ENCODE measurements at regions not wholly inside any gene's neighbourhood (a gene's known extent, or its start where the extent isn't known, plus 50 kb on each side); places are given as distances from the start of the nearest gene placed in this dataset.

GRCh38 chr7:32264702-32265284 lies 194.6 kb upstream of the PDE1C start (continued):
- TF ChIP-seq YY1 (IDR thresholded peaks at IDR 0.05; ENCODE audit: extremely low read depth, insufficient replicate concordance, low read depth, low read length) (no peak), EZH2phosphoT487 (IDR thresholded peaks at IDR 0.05; ENCODE audit: borderline replicate concordance) (no peak), SP1 (IDR thresholded peaks at IDR 0.05; ENCODE audit: low read depth) (no peak), ZBTB33 (IDR thresholded peaks at IDR 0.05; ENCODE audit: extremely low read depth, insufficient replicate concordance, low read length) (no peak), SIN3A (IDR thresholded peaks at IDR 0.05; ENCODE audit: low read depth) (no peak), MAX (IDR thresholded peaks at IDR 0.05) (no peak), POLR2AphosphoS5 (IDR thresholded peaks at IDR 0.05; ENCODE audit: low read depth, low read length) (no peak), FOSL1 (IDR thresholded peaks at IDR 0.05; ENCODE audit: low read depth) (no peak), ATF3 (IDR thresholded peaks at IDR 0.05) (no peak), POLR2A (IDR thresholded peaks at IDR 0.05; ENCODE audit: borderline replicate concordance, extremely low read depth, insufficient read depth, insufficient read length) (no peak)

- ChIA-PET POLR2A (no interaction called here), RAD21 (ENCODE audit: low non-redundant PET in 1 of 2, low total read pairs in 2 of 2, uncharacterized antibody in 2 of 2, unreplicated experiment in 2 of 2) (no interaction called here), CTCF (no interaction called here)
- DNase-seq (ENCODE audit: low read depth, low spot score) (no peak), ATAC-seq (no peak)
- Histone ChIP-seq H2AFZ (ENCODE audit: low read depth, low read length, poor library complexity, severe bottlenecking) (no peak overlapping the region), H3K4me3 (replicated peaks in 1 of 2; ENCODE audit: low read depth in 1 of 2, low read length in 2 of 2) (no peak overlapping the region), H3K9ac (ENCODE audit: low read length) (no peak overlapping the region), H4K20me1 (ENCODE audit: insufficient read depth) (no peaks in the 10 kb centered on the region), H3K9me3 (ENCODE audit: control insufficient read depth in 1 of 2, insufficient read depth in 1 of 2, low read depth in 1 of 2, low read length in 2 of 2) (no peaks in the 10 kb centered on the region), H3K4me2 (ENCODE audit: low read length) (no peak overlapping the region), H3K27me3 (ENCODE audit: insufficient read depth, low read length) (peaks cover 19% of the 10 kb centered on the region), H3K9me2 (ENCODE audit: insufficient read depth) (no peaks in the 10 kb centered on the region), H3K4me1 (ENCODE audit: control insufficient read depth in 1 of 2, insufficient read depth in 2 of 2, low read length in 2 of 2) (no peaks in the 10 kb centered on the region), H3K79me2 (ENCODE audit: insufficient read depth, low read length) (no peaks in the 10 kb centered on the region), H3K36me3 (ENCODE audit: control insufficient read depth in 1 of 2, insufficient read depth in 2 of 2, low read length in 2 of 2) (no peaks in the 10 kb centered on the region), H3K27ac (ENCODE audit: low read depth, low read length) (no peak overlapping the region)
- TF ChIP-seq CTCF (IDR thresholded peaks at IDR 0.05 in 2 of 3, conservative IDR thresholded peaks at IDR 0.05 in 1 of 3; ENCODE audit: borderline replicate concordance in 1 of 3, insufficient read depth in 1 of 3, low read depth in 2 of 3, low read length in 2 of 3) (no peak), EGR1 (IDR thresholded peaks at IDR 0.05; ENCODE audit: low read depth) (no peak), CEBPB (IDR thresholded peaks at IDR 0.05; ENCODE audit: low read depth) (no peak), ZNF274 (IDR thresholded peaks at IDR 0.05; ENCODE audit: low read depth, low read length) (no peak)
- BruUV-seq (replicated peaks) = no TSS peak
- intact Hi-C loops (cut with micrococcal nuclease) = no loop called here
Observed at GRCh38 chr7:32263611-32264010, 193.4 kb upstream of the PDE1C start.

Measured in HCT116 (cell line).